Suprapubic skin (tissue), 4 donors: ENCODE measurements at regions not wholly inside any gene's neighbourhood (a gene's known extent, or its start where the extent isn't known, plus 50 kb on each side); places are given as distances from the start of the nearest gene placed in this dataset.

Experiments used
- CTCF ChIP-seq, 2 donors: fragments of 200-600 bp in 1 of 2; fragments of 450-650 bp in 1 of 2; sonication (generic) in 1 of 2; IDR thresholded peaks; one replicate each; pipeline ENCODE4 v1.5.1; 2016 to 2019; ENCODE audit warnings: antibody characterized with exemption in 2 of 2, mild to moderate bottlenecking in 1 of 2, moderate library complexity in 1 of 2
- EP300 ChIP-seq: sonication (generic); formaldehyde crosslinking; IDR thresholded peaks from one replicate; pipeline ENCODE4 v1.6.1; 2017; ENCODE audit warnings: antibody characterized with exemption
- POLR2A ChIP-seq, 2 donors: fragments of 450-650 bp; IDR thresholded peaks; one replicate each; pipeline ENCODE4 v1.6.1; 2017; ENCODE audit warnings: antibody characterized with exemption in 2 of 2, mild to moderate bottlenecking in 2 of 2, moderate library complexity in 2 of 2
- POLR2AphosphoS5 ChIP-seq, 3 donors: sonication (generic); formaldehyde crosslinking; IDR thresholded peaks; one replicate each; pipeline ENCODE4 v1.6.1; 2017; ENCODE audit warnings: antibody characterized with exemption in 3 of 3

- TF ChIP-seq POLR2A (IDR thresholded peaks at IDR 0.05) (no peak), CTCF (IDR thresholded peaks at IDR 0.05) (no peak), POLR2AphosphoS5 (IDR thresholded peaks at IDR 0.05) (no peak), EP300 (no peak)
These were observed 705.7 kb upstream of the IGFBP3 start for GRCh38 chr7:46626691-46627310.
